ENCODE measurements at regions not wholly inside any gene's neighbourhood (a gene's known extent, or its start where the extent isn't known, plus 50 kb on each side); places are given as distances from the start of the nearest gene placed in this dataset.

DNA sequence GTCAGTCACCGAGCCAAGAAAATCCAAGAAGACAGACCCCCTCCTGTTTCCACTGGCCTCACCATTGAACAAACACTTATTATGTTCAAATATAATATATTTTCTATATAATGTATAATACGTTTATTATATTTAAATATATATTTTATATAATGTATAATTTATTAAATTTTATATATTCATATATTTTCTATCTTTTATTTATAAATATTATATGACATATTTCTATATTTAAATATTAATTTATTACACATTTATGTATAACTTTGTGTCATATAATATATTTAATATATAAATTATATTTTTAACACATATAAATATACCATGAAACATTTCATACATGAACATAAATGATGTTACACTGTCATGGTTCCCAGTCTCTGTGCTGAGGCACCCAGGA, 60.9 kb upstream of the RMDN2 start:
- TF ChIP-seq, protein P1, sequence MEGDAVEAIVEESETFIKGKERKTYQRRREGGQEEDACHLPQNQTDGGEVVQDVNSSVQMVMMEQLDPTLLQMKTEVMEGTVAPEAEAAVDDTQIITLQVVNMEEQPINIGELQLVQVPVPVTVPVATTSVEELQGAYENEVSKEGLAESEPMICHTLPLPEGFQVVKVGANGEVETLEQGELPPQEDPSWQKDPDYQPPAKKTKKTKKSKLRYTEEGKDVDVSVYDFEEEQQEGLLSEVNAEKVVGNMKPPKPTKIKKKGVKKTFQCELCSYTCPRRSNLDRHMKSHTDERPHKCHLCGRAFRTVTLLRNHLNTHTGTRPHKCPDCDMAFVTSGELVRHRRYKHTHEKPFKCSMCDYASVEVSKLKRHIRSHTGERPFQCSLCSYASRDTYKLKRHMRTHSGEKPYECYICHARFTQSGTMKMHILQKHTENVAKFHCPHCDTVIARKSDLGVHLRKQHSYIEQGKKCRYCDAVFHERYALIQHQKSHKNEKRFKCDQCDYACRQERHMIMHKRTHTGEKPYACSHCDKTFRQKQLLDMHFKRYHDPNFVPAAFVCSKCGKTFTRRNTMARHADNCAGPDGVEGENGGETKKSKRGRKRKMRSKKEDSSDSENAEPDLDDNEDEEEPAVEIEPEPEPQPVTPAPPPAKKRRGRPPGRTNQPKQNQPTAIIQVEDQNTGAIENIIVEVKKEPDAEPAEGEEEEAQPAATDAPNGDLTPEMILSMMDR (IDR thresholded peaks at IDR 0.05) = no peak
- TF ChIP-seq POLR2AphosphoS5 (IDR thresholded peaks at IDR 0.05) = no peak

Measured in transverse colon (tissue), 4 donors.